MCF 10A (cell line): ENCODE measurements at regions not wholly inside any gene's neighbourhood (a gene's known extent, or its start where the extent isn't known, plus 50 kb on each side); places are given as distances from the start of the nearest gene placed in this dataset.

Experiments
- BruUV-seq: library from RNA; stranded (reverse); fragments of 400-500 nt; replicated peaks from 2 replicates; lab custom pipeline; 2021; lab: Mats Ljungman, UMichigan
- CTCF ChIA-PET: fragments of 300-600 bp; sonication (Branson Sonifier 250); formaldehyde crosslinking; extraction: SDS; loops from one replicate; lab custom pipeline; 2021; ENCODE audit warnings: antibody characterized with exemption, inconsistent platforms; lab: Yijun Ruan, JAX
- POLR2A ChIA-PET: fragments of 300-600, 350-650 bp; sonication (Branson Sonifier 250); formaldehyde crosslinking; extraction: SDS; loops from one replicate; lab custom pipeline; 2020; ENCODE audit warnings: antibody characterized with exemption, inconsistent platforms; lab: Yijun Ruan, JAX
- DNase-seq: peaks from one replicate; pipeline ENCODE4 v3.0.0-alpha.2; 2018; ENCODE audit not compliant: unreplicated experiment
- H3K27ac Mint-ChIP-seq: one replicate; pipeline ENCODE4 v1.8.0; 2022; ENCODE audit warnings: mild to moderate bottlenecking, low read depth, mixed read lengths; ENCODE audit not compliant: unreplicated experiment
- H3K27me3 Mint-ChIP-seq: one replicate; pipeline ENCODE4 v1.8.0; 2022; ENCODE audit warnings: mixed read lengths; ENCODE audit not compliant: insufficient read depth, unreplicated experiment
- H3K36me3 Mint-ChIP-seq: one replicate; pipeline ENCODE4 v1.8.0; 2022; ENCODE audit warnings: mild to moderate bottlenecking, moderate library complexity, mixed read lengths; ENCODE audit not compliant: insufficient read depth, unreplicated experiment
- H3K4me1 Mint-ChIP-seq: one replicate; pipeline ENCODE4 v1.8.0; 2022; ENCODE audit warnings: mixed read lengths; ENCODE audit not compliant: insufficient read depth, unreplicated experiment
- H3K4me3 Mint-ChIP-seq: one replicate; pipeline ENCODE4 v1.8.0; 2022; ENCODE audit warnings: mild to moderate bottlenecking, moderate library complexity, mixed read lengths; ENCODE audit not compliant: unreplicated experiment
- H3K9me3 Mint-ChIP-seq: one replicate; pipeline ENCODE4 v1.8.0; 2022; ENCODE audit warnings: mixed read lengths; ENCODE audit not compliant: unreplicated experiment
- intact Hi-C: fragments of 100-400 bp; cut with micrococcal nuclease; formaldehyde crosslinking; loops from 2 replicates; pipeline ENCODE4 v1.14.1; 2022
- TF ChIP-seq, protein P1 (sequence below): fragments of 200-600 bp; IDR thresholded peaks from one replicate; pipeline ENCODE4 v1.8.0; 2022; ENCODE audit warnings: antibody characterized with exemption, mild to moderate bottlenecking; ENCODE audit not compliant: unreplicated experiment

DNA sequence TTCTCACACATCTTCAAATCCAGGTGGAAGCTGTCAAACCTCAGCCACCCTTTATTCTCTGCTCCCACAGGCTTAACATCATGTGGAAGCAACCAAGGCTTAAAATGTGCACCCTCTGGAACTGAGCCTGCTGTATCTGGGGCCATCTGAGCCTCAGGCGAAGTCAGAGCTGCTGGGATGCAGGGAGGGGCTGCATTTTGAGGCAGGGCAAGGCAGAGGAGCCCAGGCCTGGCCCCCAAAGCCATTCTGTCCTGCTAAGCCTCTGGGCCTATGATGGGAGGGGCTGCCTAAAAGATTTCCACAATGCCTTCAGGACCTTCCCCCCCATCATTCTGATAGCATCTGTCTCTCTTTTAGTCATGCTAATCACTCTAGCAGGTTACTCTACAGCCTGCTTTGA lies 51.7 kb upstream of the COBL start:
- DNase-seq = no peak
- Mint-ChIP-seq H3K4me3 (no peak overlapping the region), H3K36me3 (no peaks in the 10 kb centered on the region), H3K4me1 (peaks cover 5% of the 10 kb centered on the region), H3K27ac (no peak overlapping the region), H3K9me3 (no peaks in the 10 kb centered on the region), H3K27me3 (no peaks in the 10 kb centered on the region)
- TF ChIP-seq, protein P1, sequence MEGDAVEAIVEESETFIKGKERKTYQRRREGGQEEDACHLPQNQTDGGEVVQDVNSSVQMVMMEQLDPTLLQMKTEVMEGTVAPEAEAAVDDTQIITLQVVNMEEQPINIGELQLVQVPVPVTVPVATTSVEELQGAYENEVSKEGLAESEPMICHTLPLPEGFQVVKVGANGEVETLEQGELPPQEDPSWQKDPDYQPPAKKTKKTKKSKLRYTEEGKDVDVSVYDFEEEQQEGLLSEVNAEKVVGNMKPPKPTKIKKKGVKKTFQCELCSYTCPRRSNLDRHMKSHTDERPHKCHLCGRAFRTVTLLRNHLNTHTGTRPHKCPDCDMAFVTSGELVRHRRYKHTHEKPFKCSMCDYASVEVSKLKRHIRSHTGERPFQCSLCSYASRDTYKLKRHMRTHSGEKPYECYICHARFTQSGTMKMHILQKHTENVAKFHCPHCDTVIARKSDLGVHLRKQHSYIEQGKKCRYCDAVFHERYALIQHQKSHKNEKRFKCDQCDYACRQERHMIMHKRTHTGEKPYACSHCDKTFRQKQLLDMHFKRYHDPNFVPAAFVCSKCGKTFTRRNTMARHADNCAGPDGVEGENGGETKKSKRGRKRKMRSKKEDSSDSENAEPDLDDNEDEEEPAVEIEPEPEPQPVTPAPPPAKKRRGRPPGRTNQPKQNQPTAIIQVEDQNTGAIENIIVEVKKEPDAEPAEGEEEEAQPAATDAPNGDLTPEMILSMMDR = no peak
- CTCF ChIA-PET = interaction anchor here (0.6 to 15.1 kb wide), 21 partner anchors 9 to 413 kb away, joined by 3 to 400 read pairs (median 6); no protein-coding TSS in a partner anchor
- no TSS peak for BruUV-seq
- intact Hi-C loops = loop anchor here (5.0 to 10.0 kb wide), 3 partner anchors 56 to 1276 kb away; partner anchors contain the start of gene ZPBP
- POLR2A ChIA-PET = interaction anchor here (1.2 to 2.8 kb wide), 2 partner anchors 143 to 206 kb away, joined by 4 to 15 read pairs; no protein-coding TSS in a partner anchor

DNA sequence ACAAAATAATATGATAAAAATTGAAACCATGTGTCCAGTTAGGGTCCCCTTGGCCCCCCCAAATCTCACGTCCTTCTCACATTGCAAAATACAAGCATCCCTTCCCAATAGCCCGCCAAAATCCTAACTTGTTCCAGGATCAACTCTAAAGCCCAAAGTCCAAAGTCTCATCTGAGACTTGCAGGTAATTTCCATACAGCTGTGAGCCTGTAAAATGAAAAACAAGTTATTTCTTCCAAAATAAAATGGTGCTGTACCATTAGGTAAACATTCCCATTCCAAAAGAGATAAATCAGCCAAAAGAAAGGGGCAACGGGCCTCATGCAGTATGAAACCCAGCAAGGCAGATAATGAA lies 51.0 kb upstream of the COBL start:
- POLR2A ChIA-PET = interaction anchor here (0.6 to 2.8 kb wide), 3 partner anchors 142 to 205 kb away, joined by 4 to 15 read pairs (median 4); no protein-coding TSS in a partner anchor

DNA sequence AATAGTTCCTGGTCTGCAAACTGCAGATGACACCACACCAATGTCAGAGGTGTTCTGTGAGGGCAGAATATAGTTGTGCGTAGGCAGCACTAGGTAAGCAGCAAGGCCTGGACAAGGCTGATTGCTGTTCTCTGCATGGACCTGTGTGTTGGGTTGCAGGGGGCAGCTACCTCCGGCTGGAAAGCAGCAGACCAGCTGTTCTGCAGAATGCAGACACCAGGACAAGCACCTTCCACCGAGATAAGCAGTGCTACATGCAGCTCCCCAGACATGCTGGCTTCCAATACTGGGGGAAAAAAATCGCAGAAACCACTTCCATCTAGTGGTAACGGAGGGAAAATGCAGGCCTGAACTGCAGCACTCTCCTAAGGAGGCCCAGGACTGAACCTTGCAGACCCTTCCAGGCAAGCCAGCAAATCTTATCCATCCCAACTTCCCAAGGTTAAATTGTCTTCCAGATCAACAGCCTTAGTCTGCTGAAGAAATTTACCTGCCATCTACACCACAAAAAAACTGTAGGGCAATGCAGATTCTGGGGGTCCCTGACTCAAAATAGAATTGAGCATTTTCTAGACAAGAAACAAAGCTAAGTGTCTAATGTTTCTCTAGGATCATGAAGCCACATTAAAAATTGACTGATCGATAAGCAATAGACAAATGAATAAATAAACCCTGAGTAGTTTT lies 50.5 kb upstream of the COBL start:
- Mint-ChIP-seq H3K4me1 (peaks cover 5% of the 10 kb centered on the region), H3K27ac (no peak overlapping the region), H3K36me3 (no peaks in the 10 kb centered on the region), H3K4me3 (no peak overlapping the region), H3K27me3 (peaks cover 11% of the 10 kb centered on the region), H3K9me3 (peaks cover 9% of the 10 kb centered on the region)
- intact Hi-C loops = loop anchor here (1.0 to 10.0 kb wide), 5 partner anchors 58 to 1275 kb away; partner anchors contain the start of gene ZPBP
- ChIA-PET CTCF (interaction anchor here (0.5 to 15.1 kb wide), 49 partner anchors 10 to 1658 kb away, joined by 3 to 400 read pairs (median 4); partner anchors contain the start of gene ZPBP), POLR2A (interaction anchor here (1.2 to 2.8 kb wide), 2 partner anchors 142 to 204 kb away, joined by 4 to 15 read pairs; no protein-coding TSS in a partner anchor)
- TF ChIP-seq, protein P1 = peak; percentile 76
- peak; percentile 62 for DNase-seq
- BruUV-seq = no TSS peak

More for the DNA sequence above, 51.0 kb upstream of the COBL start:
- TF ChIP-seq, protein P1 = no peak
- Mint-ChIP-seq H3K36me3 (no peaks in the 10 kb centered on the region), H3K27ac (no peak overlapping the region), H3K9me3 (peaks cover 4% of the 10 kb centered on the region), H3K27me3 (peaks cover 6% of the 10 kb centered on the region), H3K4me3 (no peak overlapping the region), H3K4me1 (peaks cover 5% of the 10 kb centered on the region)
- intact Hi-C loops = loop anchor here (1.0 to 10.0 kb wide), 5 partner anchors 57 to 1275 kb away; partner anchors contain the start of gene ZPBP
- DNase-seq = no peak
- CTCF ChIA-PET = interaction anchor here (0.6 to 15.1 kb wide), 39 partner anchors 9 to 1275 kb away, joined by 3 to 400 read pairs (median 5); partner anchors contain the start of gene ZPBP
- no TSS peak for BruUV-seq
